Gastrocnemius medialis (tissue), 4 donors: ENCODE measurements at regions not wholly inside any gene's neighbourhood (a gene's known extent, or its start where the extent isn't known, plus 50 kb on each side); places are given as distances from the start of the nearest gene placed in this dataset.

Experiments
- ATAC-seq, 2 donors: fragments of 150-250 bp; one replicate each; pipeline ENCODE4 v1.9.1; 2016
- DNase-seq, 2 donors: peaks; one replicate each; pipeline ENCODE4 v3.0.0-alpha.2; 2019
- H3K27ac ChIP-seq, 4 donors: fragments of 200-600 bp; sonication (generic); 1 replicate in 1 of 4; 2 replicates in 3 of 4; pipeline ENCODE4 v1.5.1; 2016 to 2018; ENCODE audit warnings: mild to moderate bottlenecking in 2 of 4, moderate library complexity in 1 of 4
- H3K27me3 ChIP-seq, 3 donors: fragments of 200-600 bp; sonication (generic) in 2 of 3; 1 replicate in 1 of 3; 2 replicates in 2 of 3; pipeline versions ENCODE4 v1.5.1 to v1.6.0; 2016 to 2019; ENCODE audit warnings: mild to moderate bottlenecking in 1 of 3, moderate library complexity in 1 of 3
- H3K36me3 ChIP-seq, 2 donors: fragments of 200-600 bp; sonication (generic) in 1 of 2; one replicate each; pipeline ENCODE4 v1.5.1; 2017 to 2018
- H3K4me1 ChIP-seq, 2 donors: fragments of 200-600 bp; sonication (generic) in 1 of 2; one replicate each; pipeline ENCODE4 v1.5.1; 2016 to 2017; ENCODE audit warnings: mild to moderate bottlenecking in 2 of 2
- H3K4me3 ChIP-seq, 4 donors: fragments of 200-600 bp; sonication (generic) in 3 of 4; 1 replicate in 1 of 4; 2 replicates in 3 of 4; pipeline ENCODE4 v1.5.1; 2016 to 2019; ENCODE audit warnings: mild to moderate bottlenecking in 2 of 4
- H3K9me3 ChIP-seq, 3 donors: fragments of 200-600 bp; sonication (generic) in 2 of 3; 1 replicate in 1 of 3; 2 replicates in 2 of 3; pipeline ENCODE4 v1.5.1; 2016 to 2019
- CTCF ChIP-seq, 5 experiments: fragments of 450-650 bp in 3 of 5; fragments of 200-600 bp in 2 of 5; sonication (generic) in 2 of 5; IDR thresholded peaks in 4 of 5; conservative IDR thresholded peaks in 1 of 5; 1 replicate in 4 of 5; 2 replicates in 1 of 5; pipeline ENCODE4 v1.5.1; 2016 to 2019; ENCODE audit warnings: antibody characterized with exemption in 5 of 5, mild to moderate bottlenecking in 3 of 5, moderate library complexity in 3 of 5
- POLR2A ChIP-seq, 2 donors: fragments of 450-650 bp; IDR thresholded peaks; one replicate each; pipeline ENCODE4 v1.6.1; 2017; ENCODE audit warnings: antibody characterized with exemption in 2 of 2, mild to moderate bottlenecking in 2 of 2, moderate library complexity in 2 of 2
- in situ Hi-C, 4 donors: fragments of 200-750 bp; cut with MboI; loops; one replicate each; pipeline versions ENCODE4 v1.15.0 to v1.8.0; 2017; ENCODE audit warnings: low sequenced_read_pairs in 4 of 4
- intact Hi-C: fragments of 100-400 bp; cut with DNase I; formaldehyde crosslinking; loops from one replicate; pipeline ENCODE4 v1.15.1; 2023; ENCODE audit warnings: low total_unique reads

- in situ Hi-C loops (loop anchor here (25.0 kb wide), 2 partner anchors 1336 to 1811 kb away; partner anchors contain the start of gene CCDC85A (in 4 of the 4)), intact Hi-C loops (no loop called here)
- Histone ChIP-seq H3K27me3 (no peaks in the 10 kb centered on the region), H3K36me3 (no peaks in the 10 kb centered on the region), H3K4me3 (no peak overlapping the region), H3K4me1 (no peaks in the 10 kb centered on the region), H3K27ac (no peak overlapping the region), H3K9me3 (no peaks in the 10 kb centered on the region)
- no peak for ATAC-seq
- TF ChIP-seq CTCF (IDR thresholded peaks at IDR 0.05 in 4 of 5, conservative IDR thresholded peaks at IDR 0.05 in 1 of 5) (no peak), POLR2A (IDR thresholded peaks at IDR 0.05) (no peak)
- no peak for DNase-seq
These were observed 523.3 kb upstream of the VRK2 start for GRCh38 chr2:57523304-57523703.

GRCh38 chr2:57527685-57528084 lies 518.9 kb upstream of the VRK2 start:
- H3K27me3 ChIP-seq = no peaks in the 10 kb centered on the region
- H3K4me3 ChIP-seq = no peak overlapping the region
- in situ Hi-C loops = no loop called here
- ATAC-seq (no peak), DNase-seq (no peak)
- no peak for TF ChIP-seq CTCF (IDR thresholded peaks at IDR 0.05 in 4 of 5, conservative IDR thresholded peaks at IDR 0.05 in 1 of 5)
- no peak for TF ChIP-seq POLR2A (IDR thresholded peaks at IDR 0.05)
- no peaks in the 10 kb centered on the region for H3K36me3 ChIP-seq
- no peaks in the 10 kb centered on the region for H3K9me3 ChIP-seq
- intact Hi-C loops = no loop called here
- no peaks in the 10 kb centered on the region for H3K4me1 ChIP-seq
- no peak overlapping the region for H3K27ac ChIP-seq

GRCh38 chr2:57528499-57528898 lies 518.1 kb upstream of the VRK2 start:
- H3K4me1 ChIP-seq = no peaks in the 10 kb centered on the region
- in situ Hi-C loops = no loop called here
- H3K9me3 ChIP-seq = no peaks in the 10 kb centered on the region
- no peak overlapping the region for H3K27ac ChIP-seq
- no peaks in the 10 kb centered on the region for H3K27me3 ChIP-seq
- intact Hi-C loops = no loop called here
- H3K4me3 ChIP-seq = no peak overlapping the region
- no peak for DNase-seq
- TF ChIP-seq POLR2A (IDR thresholded peaks at IDR 0.05) (no peak), CTCF (IDR thresholded peaks at IDR 0.05 in 4 of 5, conservative IDR thresholded peaks at IDR 0.05 in 1 of 5) (no peak)
- no peaks in the 10 kb centered on the region for H3K36me3 ChIP-seq
- no peak for ATAC-seq

- Histone ChIP-seq H3K27me3 (no peaks in the 10 kb centered on the region), H3K4me3 (no peak overlapping the region), H3K36me3 (no peaks in the 10 kb centered on the region), H3K27ac (no peak overlapping the region), H3K9me3 (no peaks in the 10 kb centered on the region), H3K4me1 (no peaks in the 10 kb centered on the region)
- no peak for DNase-seq
- intact Hi-C loops (no loop called here), in situ Hi-C loops (no loop called here)
- no peak for ATAC-seq
- no peak for TF ChIP-seq CTCF (IDR thresholded peaks at IDR 0.05 in 4 of 5, conservative IDR thresholded peaks at IDR 0.05 in 1 of 5)
These were observed 512.2 kb upstream of the VRK2 start for GRCh38 chr2:57534358-57534757.

GRCh38 chr2:57536535-57537231 lies 509.9 kb upstream of the VRK2 start:
- DNase-seq = no peak
- TF ChIP-seq POLR2A (IDR thresholded peaks at IDR 0.05) (no peak), CTCF (IDR thresholded peaks at IDR 0.05 in 4 of 5, conservative IDR thresholded peaks at IDR 0.05 in 1 of 5) (no peak)
- Histone ChIP-seq H3K27ac (no peak overlapping the region), H3K9me3 (no peaks in the 10 kb centered on the region), H3K4me3 (no peak overlapping the region), H3K36me3 (no peaks in the 10 kb centered on the region), H3K4me1 (no peaks in the 10 kb centered on the region), H3K27me3 (no peaks in the 10 kb centered on the region)
- no peak for ATAC-seq
- intact Hi-C loops = no loop called here
- in situ Hi-C loops = no loop called here
